ENCODE measurements at regions not wholly inside any gene's neighbourhood (a gene's known extent, or its start where the extent isn't known, plus 50 kb on each side); places are given as distances from the start of the nearest gene placed in this dataset.

DNA sequence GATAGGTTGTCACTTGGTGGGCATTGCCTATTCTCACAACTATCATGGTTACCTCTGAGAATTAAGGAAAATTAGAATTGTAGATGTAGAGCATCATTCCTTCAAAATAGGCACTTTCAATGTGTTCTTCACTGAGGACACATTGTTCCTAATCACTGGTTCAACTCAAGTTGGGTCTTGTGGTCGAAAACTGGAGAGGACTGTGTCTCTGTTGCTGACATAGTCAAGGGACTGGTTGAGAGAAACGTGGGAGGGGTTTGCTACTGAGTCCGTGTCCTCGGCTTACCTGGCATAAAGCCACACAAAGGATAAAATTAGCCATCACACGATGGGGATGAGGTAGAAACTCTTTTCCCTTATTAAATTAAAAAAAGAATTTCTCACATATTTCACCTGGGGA lies 205.9 kb upstream of the CD180 start:
- FAIRE-seq (no peak), DNase-seq (ENCODE audit: insufficient read length) (no peak)
- TF ChIP-seq POLR2A (IDR thresholded peaks at IDR 0.05; ENCODE audit: low read depth, low read length) = no peak
- TF ChIP-seq POLR2AphosphoS5 (IDR thresholded peaks at IDR 0.05; ENCODE audit: low read depth, low read length) = no peak
- TF ChIP-seq TAF1 (IDR thresholded peaks at IDR 0.05; ENCODE audit: borderline replicate concordance, low read depth, low read length) = no peak

DNA sequence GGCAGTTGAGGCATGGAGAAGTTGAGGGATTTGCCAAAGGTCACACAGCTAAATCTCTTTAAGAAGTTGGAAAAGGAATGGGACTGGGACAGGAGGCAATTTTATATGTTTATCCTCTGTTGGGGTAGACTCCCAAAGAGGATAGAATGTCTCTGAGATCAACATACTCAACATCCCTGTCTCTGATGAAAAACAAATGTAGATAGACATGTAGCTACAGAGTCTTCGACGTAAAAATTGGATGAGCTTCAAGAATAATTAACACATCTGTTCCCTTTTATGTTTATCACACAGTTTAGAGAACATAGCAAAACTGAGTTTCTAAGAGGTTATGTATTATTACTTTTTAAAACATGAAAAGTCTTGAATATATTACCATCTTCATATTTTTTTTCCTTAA lies 204.6 kb upstream of the CD180 start:
- TF ChIP-seq POLR2AphosphoS5 (IDR thresholded peaks at IDR 0.05; ENCODE audit: low read depth, low read length) = no peak
- TF ChIP-seq TAF1 (IDR thresholded peaks at IDR 0.05; ENCODE audit: borderline replicate concordance, low read depth, low read length) = no peak
- no peak for DNase-seq (ENCODE audit: insufficient read length)
- no peak for FAIRE-seq

DNA sequence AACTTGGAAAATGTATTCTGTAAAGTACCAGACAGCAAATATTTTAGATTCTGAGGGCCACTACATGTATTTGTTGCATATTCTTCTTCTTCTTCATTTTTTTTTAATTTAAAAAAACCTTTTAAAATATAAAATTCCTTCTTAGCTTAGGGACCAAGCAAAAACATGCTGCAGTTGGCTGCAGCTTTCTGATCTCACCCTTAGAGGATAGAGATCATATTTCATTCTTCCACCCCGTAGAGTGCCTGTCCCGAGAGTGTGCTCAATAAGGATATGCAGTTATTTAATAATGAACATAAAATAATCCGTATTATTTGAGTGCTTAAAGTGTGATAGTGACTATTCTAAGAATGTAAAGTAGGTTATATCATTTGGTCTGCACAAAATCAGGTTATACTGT lies 204.2 kb upstream of the CD180 start:
- TF ChIP-seq POLR2A (IDR thresholded peaks at IDR 0.05; ENCODE audit: low read depth, low read length) = no peak
- TF ChIP-seq TAF1 (IDR thresholded peaks at IDR 0.05; ENCODE audit: borderline replicate concordance, low read depth, low read length) = no peak
- TF ChIP-seq POLR2AphosphoS5 (IDR thresholded peaks at IDR 0.05; ENCODE audit: low read depth, low read length) = no peak

DNA sequence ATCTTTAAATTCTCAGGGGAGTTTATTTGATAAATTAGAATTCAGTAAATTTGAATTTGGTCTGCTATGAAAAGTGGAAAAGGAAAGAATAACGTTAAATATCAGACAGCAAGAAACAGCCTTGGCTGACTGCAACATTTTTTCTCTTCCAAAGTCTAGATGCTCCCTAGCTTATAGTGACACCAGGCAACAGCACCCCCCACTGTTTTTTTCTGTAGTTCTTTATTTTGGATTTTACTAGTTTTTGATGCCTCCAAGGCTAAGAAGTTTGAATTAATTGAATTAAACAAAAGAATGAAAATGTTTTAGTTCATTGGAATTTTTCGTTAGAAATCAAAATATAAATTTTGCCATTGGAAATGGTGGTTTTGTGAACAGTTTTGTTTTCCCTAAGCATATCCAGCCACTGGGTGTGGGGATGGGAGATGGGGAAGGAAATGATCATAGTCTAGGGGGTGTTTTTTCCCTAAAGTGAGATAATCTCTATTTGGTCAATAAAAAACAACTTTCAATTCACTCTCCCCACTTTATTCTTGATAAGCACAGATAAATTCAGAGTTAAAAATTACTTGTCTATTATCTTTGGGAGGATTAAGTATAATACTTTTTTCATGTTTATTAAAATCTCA lies 199.3 kb upstream of the CD180 start:
- FAIRE-seq (no peak), DNase-seq (ENCODE audit: insufficient read length) (no peak)
- no peak for TF ChIP-seq TAF1 (IDR thresholded peaks at IDR 0.05; ENCODE audit: borderline replicate concordance, low read depth, low read length)
- no peak for TF ChIP-seq POLR2AphosphoS5 (IDR thresholded peaks at IDR 0.05; ENCODE audit: low read depth, low read length)
- TF ChIP-seq POLR2A (IDR thresholded peaks at IDR 0.05; ENCODE audit: low read depth, low read length) = no peak

More for the DNA sequence above, 204.2 kb upstream of the CD180 start:
- FAIRE-seq = no peak
- DNase-seq (ENCODE audit: insufficient read length) = no peak

DNA sequence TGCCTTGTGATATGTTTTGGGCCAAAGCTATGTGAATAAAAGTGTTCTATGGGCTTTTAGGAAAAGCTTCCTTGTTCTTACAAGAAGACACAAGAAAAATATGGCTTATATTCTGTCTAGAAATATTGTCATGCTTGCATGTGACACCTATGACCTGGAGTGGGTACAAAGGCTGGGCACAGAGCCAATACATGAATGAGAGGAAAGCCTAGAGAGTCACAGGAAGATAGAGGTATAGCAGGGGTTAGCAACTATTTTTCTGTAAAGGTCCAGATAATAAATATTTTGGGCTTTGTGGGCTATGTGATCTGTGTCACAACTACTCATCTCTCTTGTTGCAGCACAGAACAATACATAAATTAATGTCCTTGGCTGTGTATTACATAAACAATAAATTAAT lies 196.6 kb upstream of the CD180 start:
- DNase-seq (ENCODE audit: insufficient read length) (no peak), FAIRE-seq (no peak)
- TF ChIP-seq TAF1 (IDR thresholded peaks at IDR 0.05; ENCODE audit: borderline replicate concordance, low read depth, low read length) (no peak), POLR2AphosphoS5 (IDR thresholded peaks at IDR 0.05; ENCODE audit: low read depth, low read length) (no peak), POLR2A (IDR thresholded peaks at IDR 0.05; ENCODE audit: low read depth, low read length) (no peak)

DNA sequence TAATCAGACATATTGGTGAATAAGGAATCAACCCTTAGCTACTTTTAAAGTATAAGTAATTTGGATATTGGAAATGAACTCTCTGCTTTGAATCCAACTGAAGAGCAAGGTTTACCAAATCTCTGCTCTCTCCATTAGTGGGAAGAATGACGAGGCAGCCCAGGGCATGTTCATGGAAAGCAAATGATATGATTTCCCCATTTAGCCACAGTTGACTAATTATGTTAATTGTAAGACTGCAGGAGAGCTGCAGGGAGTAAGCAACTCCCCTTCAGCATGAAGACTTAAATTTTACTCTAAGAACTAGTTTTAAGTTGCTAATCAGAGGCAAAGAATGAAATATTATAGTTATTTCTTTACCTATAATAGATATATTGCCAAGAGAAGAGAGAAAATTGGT lies 194.3 kb upstream of the CD180 start:
- TF ChIP-seq TAF1 (IDR thresholded peaks at IDR 0.05; ENCODE audit: borderline replicate concordance, low read depth, low read length) = no peak
- no peak for TF ChIP-seq POLR2AphosphoS5 (IDR thresholded peaks at IDR 0.05; ENCODE audit: low read depth, low read length)
- no peak for TF ChIP-seq POLR2A (IDR thresholded peaks at IDR 0.05; ENCODE audit: low read depth, low read length)
- no peak for DNase-seq (ENCODE audit: insufficient read length)
- no peak for FAIRE-seq

DNA sequence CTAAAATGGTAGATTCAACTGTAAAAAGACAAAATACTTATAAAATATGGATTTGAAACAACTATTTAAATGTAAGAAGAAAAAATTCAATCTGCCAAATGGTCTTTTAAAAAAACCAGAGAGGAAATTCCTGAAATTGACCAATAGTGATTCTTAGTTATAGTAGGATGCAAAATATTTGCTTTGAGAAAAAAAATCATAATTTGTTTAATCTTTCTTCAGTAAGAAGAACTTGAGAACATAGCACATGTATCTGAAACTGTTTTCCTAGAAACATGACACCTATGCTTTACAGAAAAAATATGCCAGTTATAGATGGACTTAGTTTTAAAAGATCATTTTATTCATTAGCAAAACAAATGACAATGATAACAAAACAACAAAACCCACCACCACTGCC lies 186.9 kb upstream of the CD180 start:
- DNase-seq (ENCODE audit: insufficient read length) (no peak), FAIRE-seq (no peak)
- TF ChIP-seq TAF1 (IDR thresholded peaks at IDR 0.05; ENCODE audit: borderline replicate concordance, low read depth, low read length) (no peak), POLR2AphosphoS5 (IDR thresholded peaks at IDR 0.05; ENCODE audit: low read depth, low read length) (no peak), POLR2A (IDR thresholded peaks at IDR 0.05; ENCODE audit: low read depth, low read length) (no peak)

DNA sequence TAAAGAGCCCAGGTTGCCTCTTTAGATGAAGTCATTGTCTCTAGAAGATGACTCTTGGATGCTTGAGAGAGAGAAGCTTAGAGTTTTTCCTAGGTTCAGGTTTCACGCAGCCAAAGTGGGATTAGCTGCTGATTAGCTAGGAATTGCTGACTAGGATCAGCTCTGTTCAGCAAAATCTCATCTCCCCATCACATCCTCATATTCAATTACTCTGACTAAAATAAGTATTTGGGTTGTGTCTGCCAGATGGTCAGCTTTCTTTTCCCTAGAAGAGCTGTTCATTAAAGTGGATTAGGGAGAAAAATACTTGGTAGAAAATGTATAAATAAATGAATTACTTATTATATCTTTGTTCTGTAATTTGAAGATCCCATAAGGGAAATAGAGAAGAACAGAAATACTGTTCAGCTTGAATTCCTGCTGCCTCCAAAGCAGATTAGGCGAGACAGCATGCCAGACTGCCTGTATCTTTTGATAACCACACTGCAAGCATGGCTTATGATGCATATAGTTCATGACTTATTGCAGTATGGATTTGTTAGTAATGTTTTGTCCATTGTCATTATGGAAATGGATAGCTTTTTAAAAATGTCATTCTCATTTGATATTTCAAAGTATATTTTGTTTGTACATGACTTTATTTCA lies 184.8 kb upstream of the CD180 start:
- DNase-seq (ENCODE audit: insufficient read length) (no peak), FAIRE-seq (no peak)
- TF ChIP-seq TAF1 (IDR thresholded peaks at IDR 0.05; ENCODE audit: borderline replicate concordance, low read depth, low read length) = no peak
- no peak for TF ChIP-seq POLR2A (IDR thresholded peaks at IDR 0.05; ENCODE audit: low read depth, low read length)

DNA sequence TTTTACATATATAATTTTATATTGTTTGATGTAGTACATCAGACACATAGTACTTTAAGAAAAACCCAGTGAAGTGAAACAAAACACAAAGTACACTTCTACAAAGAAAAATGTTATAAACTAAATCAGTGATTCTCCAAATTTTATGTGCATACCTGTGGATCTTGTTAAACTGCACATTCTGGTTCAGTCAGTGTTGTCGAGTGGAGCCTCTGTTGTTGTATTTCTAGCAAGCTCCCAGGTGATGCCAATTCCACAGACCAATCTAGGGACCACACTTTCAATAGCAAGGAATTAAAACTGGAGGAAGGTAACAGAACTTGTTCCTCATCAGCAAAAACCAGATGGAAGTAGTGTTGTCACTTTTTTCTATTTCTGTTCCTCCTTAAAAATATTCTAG lies 183.8 kb upstream of the CD180 start:
- no peak for TF ChIP-seq TAF1 (IDR thresholded peaks at IDR 0.05; ENCODE audit: borderline replicate concordance, low read depth, low read length)
- TF ChIP-seq POLR2A (IDR thresholded peaks at IDR 0.05; ENCODE audit: low read depth, low read length) = no peak
- no peak for TF ChIP-seq POLR2AphosphoS5 (IDR thresholded peaks at IDR 0.05; ENCODE audit: low read depth, low read length)
- no peak for FAIRE-seq
- no peak for DNase-seq (ENCODE audit: insufficient read length)

DNA sequence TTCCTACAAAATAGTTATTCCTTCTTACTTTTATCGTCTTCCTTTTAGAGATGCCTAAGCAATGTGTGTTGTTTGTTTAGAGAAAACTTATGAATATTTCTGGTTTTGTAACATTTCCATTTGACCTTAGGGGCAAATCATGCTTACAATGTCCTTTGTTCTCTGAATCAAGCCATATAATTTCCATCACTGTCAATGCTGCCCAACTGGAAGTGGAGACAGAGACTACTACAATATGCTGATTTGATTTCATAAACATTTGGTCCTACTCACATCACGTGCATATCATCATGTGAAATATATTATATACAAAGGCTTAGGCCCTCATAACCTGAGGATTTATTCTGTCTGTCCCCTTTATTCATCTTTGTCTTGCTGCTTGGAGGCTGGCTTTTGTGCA lies 183.2 kb upstream of the CD180 start:
- TF ChIP-seq TAF1 (IDR thresholded peaks at IDR 0.05; ENCODE audit: borderline replicate concordance, low read depth, low read length) = no peak
- no peak for TF ChIP-seq POLR2AphosphoS5 (IDR thresholded peaks at IDR 0.05; ENCODE audit: low read depth, low read length)
- no peak for TF ChIP-seq POLR2A (IDR thresholded peaks at IDR 0.05; ENCODE audit: low read depth, low read length)
- DNase-seq (ENCODE audit: insufficient read length) (no peak), FAIRE-seq (no peak)

DNA sequence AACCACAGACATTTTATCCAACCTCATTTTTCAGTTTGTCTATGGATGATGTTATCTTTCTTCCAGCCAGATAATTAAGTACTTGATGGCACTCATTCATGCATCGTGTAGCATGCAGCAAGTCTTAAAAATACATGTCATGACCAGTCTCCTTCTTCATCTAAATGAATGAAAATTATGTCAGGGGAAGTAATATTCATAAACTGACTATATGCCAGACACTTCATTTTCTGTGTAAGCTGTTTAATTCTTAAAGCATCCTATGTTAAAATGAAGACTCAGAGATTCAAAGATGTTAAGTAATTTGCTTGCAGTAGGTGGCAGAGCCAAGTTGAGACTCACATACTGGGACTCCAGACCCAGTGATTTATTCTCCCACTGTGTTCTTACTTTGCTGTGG lies 181.7 kb upstream of the CD180 start:
- no peak for FAIRE-seq
- TF ChIP-seq POLR2A (IDR thresholded peaks at IDR 0.05; ENCODE audit: low read depth, low read length) (no peak), TAF1 (IDR thresholded peaks at IDR 0.05; ENCODE audit: borderline replicate concordance, low read depth, low read length) (no peak), POLR2AphosphoS5 (IDR thresholded peaks at IDR 0.05; ENCODE audit: low read depth, low read length) (no peak)
- DNase-seq (ENCODE audit: insufficient read length) = no peak

DNA sequence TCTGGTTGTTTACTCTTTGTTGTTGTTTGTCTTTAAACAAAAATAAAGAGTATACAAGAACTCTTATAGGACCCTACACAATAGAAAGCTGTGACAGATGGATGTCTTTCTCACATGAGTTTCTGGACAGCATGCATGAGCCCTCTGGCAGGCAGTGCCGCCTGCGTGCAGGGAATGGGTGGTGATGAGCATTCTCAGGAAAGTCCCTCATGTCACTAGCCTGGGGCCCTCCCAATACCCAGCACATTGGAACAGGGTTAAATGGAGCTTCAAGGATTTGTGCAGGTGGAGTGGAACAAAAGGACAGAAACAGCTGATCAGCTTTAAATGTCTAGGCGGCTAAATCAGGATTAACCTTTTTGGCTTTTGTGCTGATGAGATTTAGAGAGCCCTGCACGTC lies 181.0 kb upstream of the CD180 start:
- no peak for TF ChIP-seq POLR2AphosphoS5 (IDR thresholded peaks at IDR 0.05; ENCODE audit: low read depth, low read length)
- no peak for TF ChIP-seq POLR2A (IDR thresholded peaks at IDR 0.05; ENCODE audit: low read depth, low read length)
- TF ChIP-seq TAF1 (IDR thresholded peaks at IDR 0.05; ENCODE audit: borderline replicate concordance, low read depth, low read length) = no peak
- no peak for DNase-seq (ENCODE audit: insufficient read length)
- no peak for FAIRE-seq
